D721Med (cell line): ENCODE measurements at regions not wholly inside any gene's neighbourhood (a gene's known extent, or its start where the extent isn't known, plus 50 kb on each side); places are given as distances from the start of the nearest gene placed in this dataset.

Experiments used
- DNase-seq: peaks from one replicate; pipeline ENCODE4 v3.0.0; 2011; ENCODE audit warnings: low spot score; ENCODE audit not compliant: insufficient read length
- FAIRE-seq: peaks from 2 replicates; lab custom pipeline; 2011; peaks lifted over from hg19 to GRCh38; lab: Jason Lieb, UNC
- TF ChIP-seq, protein P1 (sequence below): IDR thresholded peaks from 2 replicates; pipeline ENCODE4 v1.5.1; 2012; ENCODE audit warnings: mild to moderate bottlenecking, control low read depth; ENCODE audit not compliant: insufficient read depth; ENCODE audit errors: missing control alignments

DNA sequence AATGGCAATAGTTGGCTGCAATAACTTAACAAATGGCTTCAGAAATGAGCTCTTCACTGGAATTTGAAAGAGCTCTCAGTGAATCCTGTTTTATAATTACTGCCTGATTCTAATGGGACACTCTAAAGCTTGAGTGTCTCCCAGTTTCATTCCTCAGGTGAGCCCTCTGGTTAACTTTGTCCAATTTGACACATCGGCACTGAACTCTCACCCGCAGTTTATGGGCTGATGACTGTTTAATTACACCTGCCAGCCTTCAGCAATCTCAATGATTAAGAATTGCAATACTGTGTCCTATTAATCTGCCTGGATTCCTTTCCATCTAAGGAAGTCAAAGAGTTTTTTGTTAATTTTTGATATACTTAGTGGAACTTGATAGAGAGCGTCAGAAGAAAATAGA, 110.7 kb upstream of the NABP1 start:
- FAIRE-seq (no peak), DNase-seq (no peak)
- TF ChIP-seq, protein P1, sequence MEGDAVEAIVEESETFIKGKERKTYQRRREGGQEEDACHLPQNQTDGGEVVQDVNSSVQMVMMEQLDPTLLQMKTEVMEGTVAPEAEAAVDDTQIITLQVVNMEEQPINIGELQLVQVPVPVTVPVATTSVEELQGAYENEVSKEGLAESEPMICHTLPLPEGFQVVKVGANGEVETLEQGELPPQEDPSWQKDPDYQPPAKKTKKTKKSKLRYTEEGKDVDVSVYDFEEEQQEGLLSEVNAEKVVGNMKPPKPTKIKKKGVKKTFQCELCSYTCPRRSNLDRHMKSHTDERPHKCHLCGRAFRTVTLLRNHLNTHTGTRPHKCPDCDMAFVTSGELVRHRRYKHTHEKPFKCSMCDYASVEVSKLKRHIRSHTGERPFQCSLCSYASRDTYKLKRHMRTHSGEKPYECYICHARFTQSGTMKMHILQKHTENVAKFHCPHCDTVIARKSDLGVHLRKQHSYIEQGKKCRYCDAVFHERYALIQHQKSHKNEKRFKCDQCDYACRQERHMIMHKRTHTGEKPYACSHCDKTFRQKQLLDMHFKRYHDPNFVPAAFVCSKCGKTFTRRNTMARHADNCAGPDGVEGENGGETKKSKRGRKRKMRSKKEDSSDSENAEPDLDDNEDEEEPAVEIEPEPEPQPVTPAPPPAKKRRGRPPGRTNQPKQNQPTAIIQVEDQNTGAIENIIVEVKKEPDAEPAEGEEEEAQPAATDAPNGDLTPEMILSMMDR = no peak

DNA sequence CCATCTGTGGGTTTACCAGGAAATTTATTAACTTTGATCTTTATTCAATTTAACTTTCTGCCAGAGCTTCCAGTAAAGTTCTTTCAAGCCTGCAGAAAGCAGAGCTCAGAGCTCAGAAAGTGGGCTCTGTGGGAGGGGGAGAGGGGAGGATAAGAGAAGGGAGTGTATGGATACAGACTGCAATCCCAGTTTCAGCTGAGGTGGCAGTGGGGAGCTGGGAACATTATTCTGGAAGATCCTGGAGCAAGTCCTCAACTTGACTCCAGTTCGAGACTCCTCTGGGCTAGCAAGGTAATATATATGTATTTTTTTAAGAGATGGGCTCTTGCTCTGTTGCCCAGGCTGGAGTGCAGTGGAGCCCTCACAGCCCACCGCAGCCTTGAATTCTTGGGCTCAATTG, 108.9 kb upstream of the NABP1 start:
- no peak for DNase-seq
- no peak for FAIRE-seq
- TF ChIP-seq, protein P1 = no peak

DNA sequence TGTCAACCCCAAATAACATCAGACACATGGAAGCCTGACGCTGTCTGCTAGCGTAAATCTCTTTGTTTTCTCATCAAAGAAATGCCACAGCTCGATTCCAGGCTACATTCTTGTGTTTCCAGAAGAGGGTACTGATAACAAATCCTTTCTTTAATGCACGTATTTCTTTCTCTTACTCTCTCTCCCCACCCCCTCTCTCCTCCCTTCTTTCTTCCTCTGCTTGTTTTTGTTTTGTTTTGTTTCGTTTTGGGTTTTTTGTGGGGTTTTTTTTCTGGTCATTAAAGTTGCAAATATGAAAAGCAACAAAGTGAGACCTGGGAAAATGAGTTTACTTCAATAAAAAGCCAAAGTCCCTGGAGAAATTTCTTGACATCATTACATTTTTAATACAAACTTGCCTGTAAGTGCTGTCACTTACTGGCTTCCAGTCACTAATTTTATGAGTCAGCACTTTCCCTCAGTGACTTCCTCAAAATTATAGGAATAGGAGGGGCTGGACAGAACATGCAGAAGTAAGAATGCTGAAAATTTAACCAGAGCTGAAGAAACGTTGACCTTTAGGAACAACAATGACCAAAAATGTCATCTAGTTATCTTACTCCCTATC, 106.7 kb upstream of the NABP1 start:
- TF ChIP-seq, protein P1 = peak; percentile 22
- FAIRE-seq = no peak
- no peak for DNase-seq

DNA sequence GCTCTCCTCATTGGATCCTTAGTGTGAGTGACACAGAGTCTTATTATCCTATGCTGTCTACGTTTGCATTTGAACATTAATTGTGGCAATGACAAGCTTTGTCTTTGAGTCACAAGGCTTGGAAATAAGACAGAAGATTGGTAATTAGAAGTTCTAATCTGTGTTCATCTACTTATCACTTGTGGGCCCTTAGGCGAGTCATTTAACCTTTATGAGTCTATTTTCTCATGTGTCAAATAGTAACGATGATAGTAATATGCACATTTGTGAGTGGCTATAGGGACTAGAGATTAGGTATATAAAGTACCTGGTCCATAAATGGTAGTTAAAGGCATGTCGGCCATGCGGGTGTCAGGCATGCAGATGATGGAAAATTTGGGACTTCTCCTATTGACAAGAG, 105.6 kb upstream of the NABP1 start:
- DNase-seq (no peak), FAIRE-seq (no peak)
- TF ChIP-seq, protein P1 = no peak

DNA sequence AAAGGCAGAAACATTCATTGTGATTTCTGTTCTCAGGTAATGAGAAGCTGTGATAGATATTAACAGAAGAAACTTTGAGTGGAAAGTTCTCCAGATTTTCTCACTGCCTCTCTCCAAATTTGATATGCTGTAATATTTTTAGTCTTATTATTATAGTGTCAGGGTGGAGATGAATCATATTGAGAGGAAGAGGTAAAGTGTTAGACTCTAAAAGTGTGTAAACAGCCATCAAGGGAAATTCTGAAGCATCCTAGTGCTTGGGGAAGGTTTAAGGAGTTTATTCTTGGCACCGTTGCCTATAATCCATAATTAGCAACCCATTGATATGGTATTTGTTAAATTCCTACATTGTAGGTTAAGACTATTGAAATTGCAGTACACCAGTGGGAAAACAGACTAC, 104.7 kb upstream of the NABP1 start:
- no peak for DNase-seq
- TF ChIP-seq, protein P1 = no peak
- FAIRE-seq = no peak

DNA sequence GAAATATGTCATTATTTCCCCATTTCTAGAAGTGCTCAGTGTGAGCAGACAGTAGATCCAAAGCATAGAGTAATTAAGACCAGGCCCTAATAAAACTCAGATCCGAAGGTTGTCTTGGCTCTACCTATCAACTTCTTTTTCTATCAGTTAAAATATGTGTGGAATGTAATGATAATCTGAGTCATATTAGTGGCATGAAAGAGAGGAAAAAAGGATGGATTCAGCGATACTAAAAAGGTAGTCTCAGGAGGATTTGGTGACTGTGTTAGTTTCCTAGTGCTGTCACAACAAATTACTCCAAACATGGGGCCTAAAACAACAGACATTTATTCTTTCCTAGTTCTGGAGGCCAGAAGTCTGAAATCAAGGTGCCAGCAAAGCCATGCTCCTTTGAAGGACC, 103.7 kb upstream of the NABP1 start:
- DNase-seq (no peak), FAIRE-seq (no peak)
- TF ChIP-seq, protein P1 = no peak

DNA sequence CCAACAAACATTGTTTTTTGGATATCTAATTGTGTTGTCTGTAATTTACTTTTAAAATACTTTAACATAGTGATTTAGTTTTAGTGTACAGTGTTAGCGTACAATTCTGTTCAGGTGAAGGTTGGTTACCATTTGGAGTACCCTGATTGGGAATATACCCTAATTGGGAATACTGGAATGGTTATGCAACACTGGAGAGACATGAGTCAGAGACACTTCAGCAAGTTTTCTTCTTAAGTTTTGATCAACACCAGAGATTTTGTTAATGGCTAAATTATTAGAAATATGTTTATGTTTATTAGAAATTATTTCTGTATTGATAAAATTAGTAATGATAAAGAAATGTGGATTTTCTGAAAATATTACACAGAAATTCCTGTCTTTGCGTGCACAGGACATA, 100.3 kb upstream of the NABP1 start:
- FAIRE-seq (no peak), DNase-seq (no peak)
- TF ChIP-seq, protein P1 = no peak
